Effector memory CD8-positive, alpha-beta T cell (primary cell): ENCODE measurements at regions not wholly inside any gene's neighbourhood (a gene's known extent, or its start where the extent isn't known, plus 50 kb on each side); places are given as distances from the start of the nearest gene placed in this dataset.
"Not testable (repeated sequence)": the region's sequence is repeated elsewhere in the genome, so short reads cannot be mapped to it uniquely, and the experiment has no call there.

ENCODE experiments used
- ATAC-seq: fragments of 150-1000 bp; cut with Tn5 transposase; replicated peaks from 2 replicates; pipeline ENCODE4 v1.10.0; 2021; ENCODE audit warnings: mild to moderate bottlenecking, moderate library complexity
- DNase-seq, 3 experiments: peaks; one replicate each; pipeline ENCODE4 v3.0.0; 2021
- H3K27ac Mint-ChIP-seq, 2 donors: one replicate each; pipeline ENCODE4 v1.8.0; 2022; ENCODE audit warnings: mild to moderate bottlenecking in 2 of 2, mixed read lengths in 2 of 2, moderate library complexity in 2 of 2
- H3K27me3 Mint-ChIP-seq, 2 donors: one replicate each; pipeline ENCODE4 v1.8.0; 2022; ENCODE audit warnings: mixed read lengths in 2 of 2
- H3K36me3 Mint-ChIP-seq: one replicate; pipeline ENCODE4 v1.8.0; 2022; ENCODE audit warnings: mild to moderate bottlenecking, moderate library complexity, mixed read lengths; ENCODE audit not compliant: insufficient read depth
- H3K4me1 Mint-ChIP-seq, 2 donors: one replicate each; pipeline ENCODE4 v1.8.0; 2022; ENCODE audit warnings: low read depth in 2 of 2, mixed read lengths in 2 of 2
- H3K4me3 Mint-ChIP-seq, 2 donors: one replicate each; pipeline ENCODE4 v1.8.0; 2022; ENCODE audit warnings: mild to moderate bottlenecking in 2 of 2, mixed read lengths in 2 of 2, moderate library complexity in 2 of 2
- H3K9me3 Mint-ChIP-seq, 2 donors: one replicate each; pipeline ENCODE4 v1.8.0; 2022; ENCODE audit warnings: mixed read lengths in 2 of 2

DNA sequence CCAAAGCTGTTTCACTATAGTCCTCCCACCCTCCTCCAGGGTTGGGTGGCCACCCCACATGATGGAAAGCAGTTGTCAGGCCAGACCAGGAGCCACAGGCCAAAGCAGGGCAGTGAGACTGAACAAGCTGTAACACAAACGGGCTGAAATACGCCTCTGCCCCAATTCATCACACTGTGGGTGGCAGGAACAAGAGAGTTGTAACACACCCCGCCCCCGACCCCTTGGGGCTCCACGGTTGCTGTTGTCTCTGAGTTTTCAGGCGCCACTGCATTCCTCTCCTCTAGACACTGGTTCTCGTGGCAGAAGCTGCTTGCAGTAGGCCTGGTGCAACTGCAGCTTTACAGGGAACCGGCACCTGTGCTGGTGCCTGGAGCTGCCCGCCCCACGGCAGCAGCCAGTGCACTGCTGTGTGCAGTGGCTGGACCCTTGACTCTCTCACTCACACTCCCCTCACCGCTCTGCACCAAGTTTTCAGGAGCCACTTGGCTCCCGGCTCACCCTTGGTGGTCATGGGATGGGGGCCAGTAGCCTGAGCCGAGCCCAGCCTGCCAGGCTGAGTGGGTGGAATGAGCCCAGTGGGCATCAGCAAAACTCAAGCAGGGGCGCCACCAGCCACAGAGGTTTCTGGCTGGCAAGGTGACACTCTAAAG is 1314.5 kb upstream of the MIR17HG start:
- Mint-ChIP-seq H3K4me1 (no peaks in the 10 kb centered on the region), H3K4me3 (no peak overlapping the region), H3K27me3 (no peaks in the 10 kb centered on the region), H3K9me3 (peaks cover 0 to 5% of the 10 kb centered on the region in 2 donors), H3K27ac (no peak overlapping the region), H3K36me3 (no peaks in the 10 kb centered on the region)
- ATAC-seq: no peak
- no peak for DNase-seq

DNA sequence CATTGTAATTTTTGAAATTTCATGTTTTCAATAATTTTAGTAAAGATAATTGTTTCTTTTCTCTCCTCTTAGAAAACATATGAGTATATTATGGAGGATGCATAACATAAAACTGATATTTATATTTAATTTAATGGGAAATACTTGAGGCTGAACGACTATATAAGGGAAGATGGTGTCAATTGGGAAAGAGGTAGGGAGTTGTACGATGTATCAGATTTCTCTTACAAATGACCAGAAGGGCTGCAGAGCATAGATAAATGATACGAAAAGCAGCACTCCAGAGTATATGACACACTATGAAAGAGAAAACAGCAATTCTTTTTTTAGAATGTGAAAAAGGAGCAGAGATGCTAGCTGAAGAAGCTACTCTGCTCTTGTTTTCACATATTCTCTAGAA is 1308.0 kb upstream of the MIR17HG start:
- Mint-ChIP-seq H3K36me3 (no peaks in the 10 kb centered on the region), H3K27me3 (no peaks in the 10 kb centered on the region), H3K27ac (no peak overlapping the region), H3K4me1 (no peaks in the 10 kb centered on the region), H3K4me3 (no peak overlapping the region), H3K9me3 (peaks cover 4 to 14% of the 10 kb centered on the region in 2 donors)
- DNase-seq (no peak), ATAC-seq (no peak)

GRCh38 chr13:90047600-90047999 is 1299.9 kb upstream of the MIR17HG start:
- Mint-ChIP-seq H3K27me3 (no peaks in the 10 kb centered on the region), H3K9me3 (peaks cover 11 to 24% of the 10 kb centered on the region in 2 donors), H3K27ac (no peak overlapping the region), H3K4me1 (no peaks in the 10 kb centered on the region), H3K4me3 (no peak overlapping the region), H3K36me3 (no peaks in the 10 kb centered on the region)
- ATAC-seq: no peak
- no peak for DNase-seq

DNA sequence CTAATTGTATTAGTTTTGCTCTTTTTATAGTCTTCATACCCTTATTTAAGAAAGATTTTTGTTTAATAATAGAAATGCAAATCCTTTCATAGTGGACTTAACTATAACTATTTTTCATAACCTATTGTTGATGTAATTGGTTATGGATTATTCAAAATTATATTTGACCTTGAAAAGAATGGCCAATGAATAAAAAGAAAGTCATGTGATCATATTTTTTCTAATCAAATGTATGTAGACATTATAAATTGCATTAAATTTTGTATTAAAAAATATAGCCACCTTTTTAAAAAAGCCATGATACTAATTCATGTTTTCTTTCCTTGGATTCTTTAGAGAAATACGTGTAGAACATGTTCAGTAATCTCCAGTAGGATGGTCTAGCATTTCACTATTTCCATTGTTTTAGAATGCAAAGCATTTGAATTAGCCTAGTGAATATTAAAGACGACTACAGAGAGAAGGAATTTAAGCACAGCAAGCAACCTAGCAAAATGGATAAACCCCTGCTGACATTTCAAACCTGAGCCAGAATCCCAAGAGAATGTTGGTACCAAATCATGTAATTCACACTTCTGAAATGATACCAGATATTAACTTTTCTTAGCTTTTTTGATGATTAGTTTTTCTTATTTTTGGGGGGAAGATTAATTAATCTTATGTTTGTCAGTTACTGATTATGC is 1297.4 kb upstream of the MIR17HG start:
- Mint-ChIP-seq H3K4me3 (no peak overlapping the region), H3K27me3 (no peaks in the 10 kb centered on the region), H3K36me3 (no peaks in the 10 kb centered on the region), H3K4me1 (no peaks in the 10 kb centered on the region), H3K9me3 (peaks cover 8 to 10% of the 10 kb centered on the region in 2 donors), H3K27ac (no peak overlapping the region)
- DNase-seq: no peak
- ATAC-seq: no peak

DNA sequence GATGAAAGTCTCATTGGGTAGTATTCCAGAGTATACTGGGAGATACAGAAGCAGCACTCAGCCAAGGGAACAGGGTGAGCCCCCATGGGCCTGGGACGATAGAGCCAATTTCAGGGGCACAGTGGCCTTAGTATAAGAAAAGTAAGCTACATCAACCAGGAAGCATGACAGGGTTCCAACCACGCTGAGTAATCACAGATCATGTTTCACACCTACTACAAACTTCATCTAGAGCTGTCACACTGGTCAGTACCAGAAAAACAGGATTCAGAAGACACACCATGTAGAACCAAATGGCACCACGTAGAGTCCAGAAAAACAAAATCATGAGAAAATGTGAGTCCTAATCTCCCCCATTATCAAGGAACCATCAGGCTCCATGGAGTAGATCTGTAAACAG is 1292.4 kb upstream of the MIR17HG start:
- peaks cover 0 to 2% of the 10 kb centered on the region in 2 donors for H3K9me3 Mint-ChIP-seq
- H3K27me3 Mint-ChIP-seq: no peaks in the 10 kb centered on the region
- H3K27ac Mint-ChIP-seq: no peak overlapping the region
- no peak overlapping the region for H3K4me3 Mint-ChIP-seq
- H3K4me1 Mint-ChIP-seq: no peaks in the 10 kb centered on the region
- H3K36me3 Mint-ChIP-seq: no peaks in the 10 kb centered on the region
- no peak for DNase-seq
- ATAC-seq: no peak

GRCh38 chr13:90055760-90056159 is 1291.7 kb upstream of the MIR17HG start:
- ATAC-seq (no peak), DNase-seq (no peak)
- H3K9me3 Mint-ChIP-seq: no peaks in the 10 kb centered on the region
- no peak overlapping the region for H3K27ac Mint-ChIP-seq
- no peaks in the 10 kb centered on the region for H3K36me3 Mint-ChIP-seq
- H3K4me3 Mint-ChIP-seq: no peak overlapping the region
- H3K4me1 Mint-ChIP-seq: no peaks in the 10 kb centered on the region
- H3K27me3 Mint-ChIP-seq: no peaks in the 10 kb centered on the region

GRCh38 chr13:90064226-90064625 is 1283.3 kb upstream of the MIR17HG start:
- not testable (repeated sequence) for DNase-seq, H3K4me3 Mint-ChIP-seq, ATAC-seq, H3K4me1 Mint-ChIP-seq, H3K36me3 Mint-ChIP-seq, H3K27ac Mint-ChIP-seq, H3K27me3 Mint-ChIP-seq
- H3K9me3 Mint-ChIP-seq: peaks cover 3 to 17% of the 10 kb centered on the region in 2 donors

GRCh38 chr13:90068658-90069057 is 1278.8 kb upstream of the MIR17HG start:
- no peak for DNase-seq
- H3K27ac Mint-ChIP-seq: no peak overlapping the region
- no peaks in the 10 kb centered on the region for H3K27me3 Mint-ChIP-seq
- no peaks in the 10 kb centered on the region for H3K36me3 Mint-ChIP-seq
- H3K4me1 Mint-ChIP-seq: no peaks in the 10 kb centered on the region
- ATAC-seq: no peak
- no peak overlapping the region for H3K4me3 Mint-ChIP-seq
- peaks cover 3 to 17% of the 10 kb centered on the region in 2 donors for H3K9me3 Mint-ChIP-seq

DNA sequence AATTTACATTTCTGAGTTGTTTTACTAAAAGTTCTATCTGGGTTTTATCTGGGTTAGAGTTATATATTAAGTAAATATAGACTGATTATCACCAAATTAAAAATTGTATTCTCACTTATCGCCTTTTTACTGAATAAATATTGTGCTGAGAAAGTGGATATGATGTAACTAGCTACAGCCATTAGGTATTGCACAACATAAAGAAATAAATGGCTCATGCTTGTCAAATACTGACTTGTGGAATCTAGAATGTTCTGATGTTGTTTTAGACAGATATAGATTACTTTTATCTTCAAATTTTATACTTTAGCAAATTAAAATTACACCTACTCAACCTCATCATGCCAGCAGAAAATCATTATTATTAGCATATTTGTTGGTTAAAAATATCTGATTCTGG is 1277.1 kb upstream of the MIR17HG start:
- no peak for ATAC-seq
- peaks cover 3 to 17% of the 10 kb centered on the region in 2 donors for H3K9me3 Mint-ChIP-seq
- H3K4me3 Mint-ChIP-seq: no peak overlapping the region
- H3K4me1 Mint-ChIP-seq: no peaks in the 10 kb centered on the region
- H3K36me3 Mint-ChIP-seq: no peaks in the 10 kb centered on the region
- no peaks in the 10 kb centered on the region for H3K27me3 Mint-ChIP-seq
- H3K27ac Mint-ChIP-seq: no peak overlapping the region
- DNase-seq: no peak

GRCh38 chr13:90070837-90071525 is 1276.5 kb upstream of the MIR17HG start:
- H3K27me3 Mint-ChIP-seq: no peaks in the 10 kb centered on the region
- no peak for ATAC-seq

GRCh38 chr13:90084684-90085290 is 1262.7 kb upstream of the MIR17HG start:
- DNase-seq (no peak), ATAC-seq (no peak)
- H3K9me3 Mint-ChIP-seq: peaks cover 7 to 9% of the 10 kb centered on the region in 2 donors
- H3K4me1 Mint-ChIP-seq: no peaks in the 10 kb centered on the region
- H3K27ac Mint-ChIP-seq: no peak overlapping the region
- H3K36me3 Mint-ChIP-seq: no peaks in the 10 kb centered on the region
- H3K27me3 Mint-ChIP-seq: no peaks in the 10 kb centered on the region
- H3K4me3 Mint-ChIP-seq: no peak overlapping the region

More at GRCh38 chr13:90070837-90071525, 1276.5 kb upstream of the MIR17HG start:
- DNase-seq: no peak
- no peak overlapping the region for H3K27ac Mint-ChIP-seq
- H3K9me3 Mint-ChIP-seq: peaks cover 2 to 12% of the 10 kb centered on the region in 2 donors
- no peak overlapping the region for H3K4me3 Mint-ChIP-seq
- no peaks in the 10 kb centered on the region for H3K36me3 Mint-ChIP-seq
- no peaks in the 10 kb centered on the region for H3K4me1 Mint-ChIP-seq

DNA sequence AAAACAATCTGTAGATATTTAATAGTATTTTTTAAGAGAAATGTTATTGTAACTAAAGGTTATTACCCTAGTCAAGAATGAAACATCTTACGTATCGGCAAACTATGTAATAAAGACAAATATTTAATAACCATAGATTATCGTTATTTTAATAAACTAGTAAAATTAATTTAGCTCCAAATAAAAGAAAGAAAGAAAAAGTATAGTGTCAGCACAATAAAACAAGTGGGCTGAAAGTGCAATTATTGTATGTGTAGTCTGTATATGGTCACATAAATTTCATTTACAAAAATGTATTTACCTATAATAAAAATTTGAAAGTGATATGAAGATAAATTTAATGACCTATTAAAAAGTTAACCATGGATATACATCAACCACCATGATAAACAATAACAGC is 1258.4 kb upstream of the MIR17HG start:
- Mint-ChIP-seq H3K36me3 (no peaks in the 10 kb centered on the region), H3K9me3 (peaks cover 16 to 19% of the 10 kb centered on the region in 2 donors), H3K27me3 (no peaks in the 10 kb centered on the region), H3K27ac (no peak overlapping the region), H3K4me1 (no peaks in the 10 kb centered on the region), H3K4me3 (no peak overlapping the region)
- no peak for DNase-seq
- ATAC-seq: no peak

DNA sequence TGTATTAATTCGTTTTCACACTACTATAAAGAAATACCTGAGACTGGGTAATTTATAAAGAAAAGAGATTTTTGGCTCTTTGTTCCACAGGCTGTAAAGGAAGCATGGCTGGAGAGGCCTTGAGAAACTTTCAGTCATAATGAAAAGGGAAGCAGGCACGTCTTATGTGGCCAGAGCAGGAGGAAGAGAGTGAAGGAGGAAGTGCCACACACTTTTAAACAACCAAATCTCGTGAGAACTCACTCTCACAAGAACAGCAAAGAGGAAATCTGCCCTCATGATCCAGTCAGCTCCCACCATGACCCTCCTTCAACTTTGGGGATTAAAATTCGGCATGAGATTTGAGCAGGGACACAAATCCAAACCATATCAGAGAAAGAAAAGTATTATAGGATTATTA is 1255.9 kb upstream of the MIR17HG start:
- Mint-ChIP-seq H3K4me1 (no peaks in the 10 kb centered on the region), H3K27ac (no peak overlapping the region), H3K9me3 (peaks cover 13 to 18% of the 10 kb centered on the region in 2 donors), H3K36me3 (no peaks in the 10 kb centered on the region), H3K4me3 (no peak overlapping the region), H3K27me3 (no peaks in the 10 kb centered on the region)
- ATAC-seq: no peak
- DNase-seq: no peak
